HL-60 (cell line): ENCODE measurements at regions not wholly inside any gene's neighbourhood (a gene's known extent, or its start where the extent isn't known, plus 50 kb on each side); places are given as distances from the start of the nearest gene placed in this dataset.
A peak's percentile ranks its signal among the peaks of the same experiment; 100 is the strongest.

Source experiments
- DNase-seq, 2 experiments: peaks; one replicate each; pipeline ENCODE4 v3.0.0-alpha.2; 2010 to 2020; ENCODE audit warnings: low read depth in 1 of 2, low spot score in 1 of 2
- H3K27ac ChIP-seq: fragments of 250-450 bp; sonication (Bioruptor Pico); replicated peaks from 2 replicates; pipeline ENCODE4 v1.5.1; 2020; ENCODE audit warnings: mild to moderate bottlenecking, moderate library complexity
- H3K27me3 ChIP-seq: fragments of 250-450 bp; sonication (Bioruptor Pico); 2 replicates; pipeline ENCODE4 v1.5.1; 2021; ENCODE audit warnings: mild to moderate bottlenecking, moderate library complexity; ENCODE audit not compliant: insufficient read depth, poor library complexity, severe bottlenecking
- H3K4me3 ChIP-seq: replicated peaks from 2 replicates; pipeline ENCODE4 v1.5.1; 2011; ENCODE audit warnings: mild to moderate bottlenecking, control low read depth, low read length; ENCODE audit not compliant: insufficient read depth
- GABPA ChIP-seq: IDR thresholded peaks from 2 replicates; pipeline ENCODE4 v1.6.1; 2012; ENCODE audit warnings: low read depth
- POLR2AphosphoS5 ChIP-seq: IDR thresholded peaks from 2 replicates; pipeline ENCODE4 v1.6.1; 2012; ENCODE audit warnings: low read depth
- SPI1 ChIP-seq: IDR thresholded peaks from 2 replicates; pipeline ENCODE4 v1.6.1; 2012; ENCODE audit warnings: low read depth, mild to moderate bottlenecking, borderline replicate concordance
- TF ChIP-seq, protein P1 (sequence below): IDR thresholded peaks from 2 replicates; pipeline ENCODE4 v1.6.1; 2012; ENCODE audit warnings: low read depth; ENCODE audit not compliant: insufficient replicate concordance
- TF ChIP-seq, protein P2 (sequence below): IDR thresholded peaks from one replicate; pipeline ENCODE4 v1.5.1; 2011; ENCODE audit warnings: low read length, control low read depth, inconsistent platforms; ENCODE audit not compliant: insufficient read depth

DNA sequence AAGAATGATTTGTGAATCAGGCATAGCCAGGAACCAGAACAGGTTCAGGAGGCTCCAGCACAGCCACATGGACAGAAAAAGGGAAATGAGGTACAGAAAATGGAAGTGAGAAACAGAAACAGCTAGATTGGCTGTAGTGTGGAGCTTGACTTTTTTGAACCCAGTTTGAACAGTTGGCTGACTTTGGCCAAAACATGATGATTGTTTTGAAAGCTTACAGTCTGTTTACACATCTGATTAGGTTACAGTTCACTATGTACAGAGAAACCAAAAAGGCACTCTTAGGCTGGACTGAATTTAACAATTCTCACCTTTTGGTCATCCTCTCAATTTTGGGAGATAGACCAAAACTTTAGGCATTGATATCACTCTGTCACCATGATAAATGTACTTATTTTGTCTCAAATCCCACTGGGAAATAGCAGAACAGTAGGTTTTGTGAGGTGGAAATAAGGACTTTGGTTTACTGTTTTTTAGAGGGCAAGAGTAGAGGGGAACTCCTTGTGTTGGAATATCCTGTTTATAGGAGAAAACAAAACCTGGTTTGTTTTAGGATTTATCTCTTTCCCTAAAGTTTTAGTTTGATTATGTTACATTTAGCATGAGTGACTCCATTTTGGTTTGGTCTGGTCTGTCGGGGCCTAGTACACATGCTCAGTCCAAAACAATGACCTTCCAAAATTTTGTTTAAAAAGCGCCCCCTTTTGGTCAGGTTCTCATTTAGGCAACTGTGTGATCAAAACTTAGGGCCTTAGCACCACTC lies 123.1 kb downstream of the OLIG3 start:
- no peak for DNase-seq
- TF ChIP-seq, protein P1, sequence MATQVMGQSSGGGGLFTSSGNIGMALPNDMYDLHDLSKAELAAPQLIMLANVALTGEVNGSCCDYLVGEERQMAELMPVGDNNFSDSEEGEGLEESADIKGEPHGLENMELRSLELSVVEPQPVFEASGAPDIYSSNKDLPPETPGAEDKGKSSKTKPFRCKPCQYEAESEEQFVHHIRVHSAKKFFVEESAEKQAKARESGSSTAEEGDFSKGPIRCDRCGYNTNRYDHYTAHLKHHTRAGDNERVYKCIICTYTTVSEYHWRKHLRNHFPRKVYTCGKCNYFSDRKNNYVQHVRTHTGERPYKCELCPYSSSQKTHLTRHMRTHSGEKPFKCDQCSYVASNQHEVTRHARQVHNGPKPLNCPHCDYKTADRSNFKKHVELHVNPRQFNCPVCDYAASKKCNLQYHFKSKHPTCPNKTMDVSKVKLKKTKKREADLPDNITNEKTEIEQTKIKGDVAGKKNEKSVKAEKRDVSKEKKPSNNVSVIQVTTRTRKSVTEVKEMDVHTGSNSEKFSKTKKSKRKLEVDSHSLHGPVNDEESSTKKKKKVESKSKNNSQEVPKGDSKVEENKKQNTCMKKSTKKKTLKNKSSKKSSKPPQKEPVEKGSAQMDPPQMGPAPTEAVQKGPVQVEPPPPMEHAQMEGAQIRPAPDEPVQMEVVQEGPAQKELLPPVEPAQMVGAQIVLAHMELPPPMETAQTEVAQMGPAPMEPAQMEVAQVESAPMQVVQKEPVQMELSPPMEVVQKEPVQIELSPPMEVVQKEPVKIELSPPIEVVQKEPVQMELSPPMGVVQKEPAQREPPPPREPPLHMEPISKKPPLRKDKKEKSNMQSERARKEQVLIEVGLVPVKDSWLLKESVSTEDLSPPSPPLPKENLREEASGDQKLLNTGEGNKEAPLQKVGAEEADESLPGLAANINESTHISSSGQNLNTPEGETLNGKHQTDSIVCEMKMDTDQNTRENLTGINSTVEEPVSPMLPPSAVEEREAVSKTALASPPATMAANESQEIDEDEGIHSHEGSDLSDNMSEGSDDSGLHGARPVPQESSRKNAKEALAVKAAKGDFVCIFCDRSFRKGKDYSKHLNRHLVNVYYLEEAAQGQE: no peak
- TF ChIP-seq, protein P2, sequence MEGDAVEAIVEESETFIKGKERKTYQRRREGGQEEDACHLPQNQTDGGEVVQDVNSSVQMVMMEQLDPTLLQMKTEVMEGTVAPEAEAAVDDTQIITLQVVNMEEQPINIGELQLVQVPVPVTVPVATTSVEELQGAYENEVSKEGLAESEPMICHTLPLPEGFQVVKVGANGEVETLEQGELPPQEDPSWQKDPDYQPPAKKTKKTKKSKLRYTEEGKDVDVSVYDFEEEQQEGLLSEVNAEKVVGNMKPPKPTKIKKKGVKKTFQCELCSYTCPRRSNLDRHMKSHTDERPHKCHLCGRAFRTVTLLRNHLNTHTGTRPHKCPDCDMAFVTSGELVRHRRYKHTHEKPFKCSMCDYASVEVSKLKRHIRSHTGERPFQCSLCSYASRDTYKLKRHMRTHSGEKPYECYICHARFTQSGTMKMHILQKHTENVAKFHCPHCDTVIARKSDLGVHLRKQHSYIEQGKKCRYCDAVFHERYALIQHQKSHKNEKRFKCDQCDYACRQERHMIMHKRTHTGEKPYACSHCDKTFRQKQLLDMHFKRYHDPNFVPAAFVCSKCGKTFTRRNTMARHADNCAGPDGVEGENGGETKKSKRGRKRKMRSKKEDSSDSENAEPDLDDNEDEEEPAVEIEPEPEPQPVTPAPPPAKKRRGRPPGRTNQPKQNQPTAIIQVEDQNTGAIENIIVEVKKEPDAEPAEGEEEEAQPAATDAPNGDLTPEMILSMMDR: no peak
- peak; percentile 50; the same call in 1 of the 2 replicates for TF ChIP-seq SPI1
- no peak for TF ChIP-seq POLR2AphosphoS5
- no peak for TF ChIP-seq GABPA
- no peaks in the 10 kb centered on the region for H3K27me3 ChIP-seq
- H3K27ac ChIP-seq: no peak overlapping the region
- H3K4me3 ChIP-seq: no peak overlapping the region

DNA sequence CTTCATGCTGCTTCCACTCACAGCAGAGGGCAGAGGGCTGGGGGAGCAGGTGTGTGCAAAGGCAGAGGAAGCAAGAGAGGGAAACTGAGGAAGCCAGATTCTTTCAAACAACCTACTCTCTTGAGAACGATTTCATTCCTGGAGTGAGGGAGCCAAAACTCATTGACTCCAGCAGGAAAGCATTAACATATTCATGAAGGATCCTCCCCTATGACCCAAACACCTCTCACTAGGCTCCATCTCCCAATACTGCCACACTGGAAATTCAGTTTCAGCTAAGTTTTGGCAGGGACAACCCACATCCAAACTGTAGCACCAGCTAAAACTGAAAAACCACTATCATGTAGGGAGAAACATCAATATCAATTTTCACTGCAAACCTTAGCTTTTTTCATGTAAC lies 125.1 kb downstream of the OLIG3 start:
- TF ChIP-seq GABPA (no peak), SPI1 (no peak), POLR2AphosphoS5 (no peak)
- TF ChIP-seq, protein P1: no peak
- TF ChIP-seq, protein P2: no peak
- Histone ChIP-seq H3K27ac (no peak overlapping the region), H3K4me3 (no peak overlapping the region)

DNA sequence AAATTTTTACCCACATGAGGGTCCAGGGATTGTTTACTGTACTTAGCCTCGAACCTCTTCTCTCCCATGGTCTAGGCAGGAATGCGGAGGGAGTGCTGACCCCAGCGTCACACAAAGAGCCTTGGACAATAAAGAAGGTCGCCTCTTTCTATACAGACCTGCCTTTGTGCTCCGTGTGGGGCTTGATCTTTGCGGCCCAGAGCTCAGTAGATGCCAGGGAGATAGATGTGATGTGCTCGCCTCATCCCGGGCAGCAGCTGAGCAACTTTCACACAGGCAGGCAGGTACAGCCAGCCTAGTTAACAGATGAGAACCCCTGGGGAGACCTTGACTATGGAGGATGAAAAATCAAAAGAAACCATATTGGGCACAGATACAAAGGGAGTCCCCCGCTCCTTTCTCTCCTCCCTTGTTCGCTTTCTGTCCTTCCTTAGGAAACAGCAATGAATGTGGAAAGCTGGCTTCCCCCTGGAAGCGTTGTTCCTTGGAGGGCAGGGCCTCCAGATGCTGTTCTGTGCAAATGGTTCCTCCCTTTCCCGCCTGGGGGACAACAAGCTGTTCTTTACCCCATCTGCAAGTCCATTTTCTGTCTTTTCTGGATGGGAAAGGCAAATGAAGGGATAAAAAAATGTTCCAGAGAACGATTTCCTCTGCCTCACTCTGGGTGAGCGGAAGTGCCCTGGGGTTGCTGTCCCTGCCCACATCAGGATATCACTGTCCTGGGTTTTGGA lies 128.3 kb downstream of the OLIG3 start:
- Histone ChIP-seq H3K4me3 (no peak overlapping the region), H3K27ac (no peak overlapping the region), H3K27me3 (no peaks in the 10 kb centered on the region)
- TF ChIP-seq, protein P2: no peak
- no peak for TF ChIP-seq SPI1
- TF ChIP-seq, protein P1: no peak
- no peak for TF ChIP-seq GABPA
- TF ChIP-seq POLR2AphosphoS5: no peak
- DNase-seq: no peak

More for the DNA sequence above, 125.1 kb downstream of the OLIG3 start:
- DNase-seq: no peak
- no peaks in the 10 kb centered on the region for H3K27me3 ChIP-seq
